Muscle layer of colon (tissue), 2 donors: ENCODE measurements at regions not wholly inside any gene's neighbourhood (a gene's known extent, or its start where the extent isn't known, plus 50 kb on each side); places are given as distances from the start of the nearest gene placed in this dataset.

ENCODE experiments used
- H3K27ac ChIP-seq: one replicate; pipeline ENCODE4 v1.7.0; 2013; ENCODE audit warnings: low read depth, mild to moderate bottlenecking, low read length, moderate library complexity
- H3K27me3 ChIP-seq, 2 donors: one replicate each; pipeline ENCODE4 v1.7.0; 2013; ENCODE audit warnings: low read length in 2 of 2, mild to moderate bottlenecking in 2 of 2; ENCODE audit not compliant: insufficient read depth in 2 of 2, control insufficient read depth in 1 of 2
- H3K36me3 ChIP-seq: one replicate; pipeline ENCODE4 v1.7.0; 2013; ENCODE audit warnings: mild to moderate bottlenecking, low read length; ENCODE audit not compliant: insufficient read depth
- H3K4me1 ChIP-seq: one replicate; pipeline ENCODE4 v1.7.0; 2013; ENCODE audit warnings: mild to moderate bottlenecking, low read length; ENCODE audit not compliant: insufficient read depth
- H3K4me3 ChIP-seq, 2 donors: one replicate each; pipeline ENCODE4 v1.7.0; 2013; ENCODE audit warnings: low read length in 2 of 2, low read depth in 1 of 2, mild to moderate bottlenecking in 1 of 2, moderate library complexity in 1 of 2
- H3K9ac ChIP-seq: one replicate; pipeline ENCODE4 v1.7.0; 2013; ENCODE audit warnings: low read length
- H3K9me3 ChIP-seq: one replicate; pipeline ENCODE4 v1.7.0; 2013; ENCODE audit warnings: mild to moderate bottlenecking, low read length
- donor health status: abdominal sarcoma.
- donor health status: Adenocarcinoma of cecum.

- Histone ChIP-seq H3K4me3 (no peak overlapping the region), H3K9me3 (no peaks in the 10 kb centered on the region), H3K27ac (no peak overlapping the region), H3K36me3 (no peaks in the 10 kb centered on the region), H3K9ac (no peak overlapping the region), H3K4me1 (no peaks in the 10 kb centered on the region), H3K27me3 (no peaks in the 10 kb centered on the region)
Measured at GRCh38 chr17:33516645-33517044, 223.6 kb upstream of the ASIC2 start.

GRCh38 chr17:33517746-33518145 lies 224.7 kb upstream of the ASIC2 start:
- Histone ChIP-seq H3K9me3 (no peaks in the 10 kb centered on the region), H3K36me3 (no peaks in the 10 kb centered on the region), H3K27ac (no peak overlapping the region), H3K9ac (no peak overlapping the region), H3K4me3 (no peak overlapping the region), H3K27me3 (no peaks in the 10 kb centered on the region), H3K4me1 (no peaks in the 10 kb centered on the region)

GRCh38 chr17:33519692-33520091 lies 226.6 kb upstream of the ASIC2 start:
- Histone ChIP-seq H3K27me3 (no peaks in the 10 kb centered on the region), H3K9me3 (no peaks in the 10 kb centered on the region), H3K36me3 (no peaks in the 10 kb centered on the region), H3K4me1 (no peaks in the 10 kb centered on the region), H3K4me3 (no peak overlapping the region), H3K27ac (no peak overlapping the region), H3K9ac (no peak overlapping the region)

GRCh38 chr17:33520426-33521330 lies 227.6 kb upstream of the ASIC2 start:
- no peaks in the 10 kb centered on the region for H3K27me3 ChIP-seq
- no peak overlapping the region for H3K9ac ChIP-seq
- H3K36me3 ChIP-seq, result no peaks in the 10 kb centered on the region
- no peak overlapping the region for H3K27ac ChIP-seq
- H3K4me3 ChIP-seq, result no peak overlapping the region
- H3K9me3 ChIP-seq, result no peaks in the 10 kb centered on the region
- H3K4me1 ChIP-seq, result no peaks in the 10 kb centered on the region

- no peaks in the 10 kb centered on the region for H3K9me3 ChIP-seq
- no peak overlapping the region for H3K9ac ChIP-seq
- no peaks in the 10 kb centered on the region for H3K4me1 ChIP-seq
- no peak overlapping the region for H3K27ac ChIP-seq
- H3K4me3 ChIP-seq, result no peak overlapping the region
- H3K27me3 ChIP-seq, result no peaks in the 10 kb centered on the region
- no peaks in the 10 kb centered on the region for H3K36me3 ChIP-seq
Measured at GRCh38 chr17:33521784-33522183, 228.7 kb upstream of the ASIC2 start.

GRCh38 chr17:33522623-33523022 lies 229.5 kb upstream of the ASIC2 start:
- Histone ChIP-seq H3K27me3 (no peaks in the 10 kb centered on the region), H3K9ac (no peak overlapping the region), H3K36me3 (no peaks in the 10 kb centered on the region), H3K27ac (no peak overlapping the region), H3K4me3 (no peak overlapping the region), H3K4me1 (no peaks in the 10 kb centered on the region), H3K9me3 (no peaks in the 10 kb centered on the region)

GRCh38 chr17:33523577-33523981 lies 230.5 kb upstream of the ASIC2 start:
- Histone ChIP-seq H3K36me3 (no peaks in the 10 kb centered on the region), H3K9ac (no peak overlapping the region), H3K4me1 (no peaks in the 10 kb centered on the region), H3K9me3 (no peaks in the 10 kb centered on the region), H3K27ac (no peak overlapping the region), H3K4me3 (no peak overlapping the region), H3K27me3 (no peaks in the 10 kb centered on the region)

GRCh38 chr17:33525186-33525585 lies 232.1 kb upstream of the ASIC2 start:
- Histone ChIP-seq H3K27me3 (no peaks in the 10 kb centered on the region), H3K36me3 (no peaks in the 10 kb centered on the region), H3K27ac (no peak overlapping the region), H3K4me3 (no peak overlapping the region), H3K9ac (no peak overlapping the region), H3K9me3 (no peaks in the 10 kb centered on the region), H3K4me1 (no peaks in the 10 kb centered on the region)

- Histone ChIP-seq H3K4me1 (no peaks in the 10 kb centered on the region), H3K4me3 (no peak overlapping the region), H3K9ac (no peak overlapping the region), H3K9me3 (no peaks in the 10 kb centered on the region), H3K27me3 (no peaks in the 10 kb centered on the region), H3K27ac (no peak overlapping the region), H3K36me3 (no peaks in the 10 kb centered on the region)
Measured at GRCh38 chr17:33526717-33527116, 233.6 kb upstream of the ASIC2 start.

- Histone ChIP-seq H3K27ac (no peak overlapping the region), H3K9me3 (no peaks in the 10 kb centered on the region), H3K27me3 (no peaks in the 10 kb centered on the region), H3K36me3 (no peaks in the 10 kb centered on the region), H3K9ac (no peak overlapping the region), H3K4me1 (no peaks in the 10 kb centered on the region), H3K4me3 (no peak overlapping the region)
Measured at GRCh38 chr17:33527290-33527689, 234.2 kb upstream of the ASIC2 start.

- H3K4me1 ChIP-seq, result no peaks in the 10 kb centered on the region
- no peak overlapping the region for H3K9ac ChIP-seq
- H3K4me3 ChIP-seq, result no peak overlapping the region
- H3K36me3 ChIP-seq, result no peaks in the 10 kb centered on the region
- H3K9me3 ChIP-seq, result no peaks in the 10 kb centered on the region
- H3K27ac ChIP-seq, result no peak overlapping the region
- no peaks in the 10 kb centered on the region for H3K27me3 ChIP-seq
Measured at GRCh38 chr17:33528846-33529245, 235.8 kb upstream of the ASIC2 start.

GRCh38 chr17:33529816-33530215 lies 236.7 kb upstream of the ASIC2 start:
- H3K27me3 ChIP-seq, result no peaks in the 10 kb centered on the region
- H3K4me1 ChIP-seq, result no peaks in the 10 kb centered on the region
- no peak overlapping the region for H3K27ac ChIP-seq
- no peaks in the 10 kb centered on the region for H3K9me3 ChIP-seq
- H3K36me3 ChIP-seq, result no peaks in the 10 kb centered on the region
- no peak overlapping the region for H3K9ac ChIP-seq
- no peak overlapping the region for H3K4me3 ChIP-seq
